CD14-positive monocyte (primary cell): ENCODE measurements at regions not wholly inside any gene's neighbourhood (a gene's known extent, or its start where the extent isn't known, plus 50 kb on each side); places are given as distances from the start of the nearest gene placed in this dataset.

ENCODE experiments used
- DNase-seq, 3 donors: peaks; one replicate each; pipeline ENCODE4 v3.0.0-alpha.2; 2011 to 2022
- H2AFZ ChIP-seq: 2 replicates; pipeline ENCODE4 v1.6.0; 2012; ENCODE audit warnings: mild to moderate bottlenecking, low read depth, low read length, inconsistent platforms; ENCODE audit not compliant: insufficient read depth, poor library complexity, severe bottlenecking
- H3K27ac ChIP-seq, 2 donors: 1 replicate in 1 of 2; 2 replicates in 1 of 2; pipeline ENCODE4 v1.5.1; 2012 to 2013; ENCODE audit warnings: low read length in 2 of 2, control low read depth in 1 of 2, inconsistent platforms in 1 of 2, low read depth in 1 of 2, mild to moderate bottlenecking in 1 of 2
- H3K27me3 ChIP-seq, 2 donors: one replicate each; pipeline versions ENCODE4 v1.6.0 to v1.6.1; 2011 to 2013; ENCODE audit warnings: low read length in 2 of 2; ENCODE audit not compliant: control insufficient read depth in 2 of 2, insufficient read depth in 2 of 2
- H3K36me3 ChIP-seq, 2 donors: replicated peaks in 1 of 2; 1 replicate in 1 of 2; 2 replicates in 1 of 2; pipeline versions ENCODE4 v1.5.1 to v1.6.1; 2012 to 2013; ENCODE audit warnings: low read length in 2 of 2, control low read depth in 1 of 2, inconsistent platforms in 1 of 2, mild to moderate bottlenecking in 1 of 2; ENCODE audit not compliant: insufficient read depth in 2 of 2, control insufficient read depth in 1 of 2
- H3K4me1 ChIP-seq, 2 donors: 1 replicate in 1 of 2; 2 replicates in 1 of 2; pipeline versions ENCODE4 v1.5.1 to v1.6.1; 2012 to 2013; ENCODE audit warnings: low read length in 2 of 2, control low read depth in 1 of 2, inconsistent platforms in 1 of 2, mild to moderate bottlenecking in 1 of 2, moderate library complexity in 1 of 2; ENCODE audit not compliant: insufficient read depth in 2 of 2, control insufficient read depth in 1 of 2
- H3K4me2 ChIP-seq: replicated peaks from 2 replicates; pipeline ENCODE3; 2012; ENCODE audit warnings: low read length, moderate library complexity, mild to moderate bottlenecking; ENCODE audit not compliant: poor library complexity, severe bottlenecking; ENCODE audit errors: extremely low read depth
- H3K4me3 ChIP-seq, 3 experiments: fragments of 200-600 bp in 1 of 3; sonication (generic) in 1 of 3; replicated peaks in 1 of 3; 1 replicate in 2 of 3; 2 replicates in 1 of 3; pipeline ENCODE4 v1.5.1; 2011 to 2013; ENCODE audit warnings: low read length in 3 of 3, mild to moderate bottlenecking in 3 of 3, control low read depth in 2 of 3, low read depth in 2 of 3, inconsistent platforms in 1 of 3, moderate library complexity in 1 of 3
- H3K79me2 ChIP-seq: 2 replicates; pipeline ENCODE4 v1.6.0; 2012; ENCODE audit warnings: mild to moderate bottlenecking, control low read depth, inconsistent platforms, low read length, moderate library complexity; ENCODE audit not compliant: insufficient read depth
- H3K9ac ChIP-seq: 2 replicates; pipeline ENCODE4 v1.6.0; 2017; ENCODE audit warnings: low read length, mild to moderate bottlenecking; ENCODE audit not compliant: insufficient read depth, poor library complexity, severe bottlenecking
- H3K9me3 ChIP-seq, 2 donors: replicated peaks in 1 of 2; 1 replicate in 1 of 2; 2 replicates in 1 of 2; pipeline versions ENCODE4 v1.5.1 to v1.6.1; 2012 to 2013; ENCODE audit warnings: low read length in 2 of 2, control low read depth in 1 of 2; ENCODE audit not compliant: control insufficient read depth in 1 of 2, insufficient read depth in 1 of 2
- H4K20me1 ChIP-seq: 2 replicates; pipeline ENCODE4 v1.6.0; 2012; ENCODE audit warnings: mild to moderate bottlenecking, low read length, control low read depth, moderate library complexity; ENCODE audit not compliant: insufficient read depth
- H3K27ac Mint-ChIP-seq, 7 donors: one replicate each; pipeline ENCODE4 v1.8.0; 2020; ENCODE audit warnings: mild to moderate bottlenecking in 7 of 7, mixed read lengths in 7 of 7, moderate library complexity in 6 of 7, inconsistent platforms in 2 of 7
- H3K27me3 Mint-ChIP-seq, 3 donors: one replicate each; pipeline ENCODE4 v1.8.0; 2021 to 2022; ENCODE audit warnings: low read depth in 3 of 3, mild to moderate bottlenecking in 3 of 3, mixed read lengths in 3 of 3, moderate library complexity in 3 of 3, inconsistent platforms in 1 of 3
- H3K36me3 Mint-ChIP-seq, 2 donors: one replicate each; pipeline ENCODE4 v1.8.0; 2020; ENCODE audit warnings: mixed read lengths in 2 of 2, inconsistent platforms in 1 of 2, mild to moderate bottlenecking in 1 of 2
- H3K4me1 Mint-ChIP-seq: one replicate; pipeline ENCODE4 v1.8.0; 2020; ENCODE audit warnings: mild to moderate bottlenecking, mixed read lengths
- H3K4me3 Mint-ChIP-seq, 2 donors: one replicate each; pipeline ENCODE4 v1.8.0; 2020; ENCODE audit warnings: mild to moderate bottlenecking in 2 of 2, mixed read lengths in 2 of 2, moderate library complexity in 1 of 2
- H3K9me3 Mint-ChIP-seq, 7 donors: one replicate each; pipeline ENCODE4 v1.8.0; 2020 to 2022; ENCODE audit warnings: mixed read lengths in 7 of 7, mild to moderate bottlenecking in 6 of 7, moderate library complexity in 6 of 7, inconsistent platforms in 2 of 7
- CTCF ChIP-seq: fragments of 200-600 bp; IDR thresholded peaks from one replicate; pipeline ENCODE4 v1.8.0; 2022; ENCODE audit warnings: antibody characterized with exemption, mild to moderate bottlenecking
- WGBS: methylation state at CpG from one replicate; pipeline ENCODE4 v1.1.5; 2013; ENCODE audit warnings: missing lambda C conversion rate; ENCODE audit not compliant: insufficient coverage; 5-methylcytosine and 5-hydroxymethylcytosine counted together
- intact Hi-C, 2 donors: fragments of 100-400 bp; cut with micrococcal nuclease; formaldehyde crosslinking; loops; one replicate each; pipeline versions ENCODE4 v1.15.0 to v1.15.1; 2023

- no peak overlapping the region for H3K9ac ChIP-seq
- H3K27ac Mint-ChIP-seq: no peak overlapping the region
- WGBS: no CpG with 5 or more reads among the region's 1 CpG
- H3K4me1 ChIP-seq: no peaks in the 10 kb centered on the region
- no peak overlapping the region for H3K4me3 Mint-ChIP-seq
- H2AFZ ChIP-seq: no peak overlapping the region
- no peaks in the 10 kb centered on the region for H3K36me3 Mint-ChIP-seq
- no peaks in the 10 kb centered on the region for H3K79me2 ChIP-seq
- H3K27ac ChIP-seq: no peak overlapping the region
- no peak overlapping the region for H3K4me3 ChIP-seq
- no peak for TF ChIP-seq CTCF
- peaks cover 0 to 1% (median 1%) of the 10 kb centered on the region in 3 donors for H3K27me3 Mint-ChIP-seq
- DNase-seq: no peak
- H3K9me3 Mint-ChIP-seq: peaks cover 2 to 15% (median 5%) of the 10 kb centered on the region in 7 donors
- H3K9me3 ChIP-seq: peaks cover 0 to 2% of the 10 kb centered on the region in 2 donors
- no peak overlapping the region for H3K4me2 ChIP-seq
- no peaks in the 10 kb centered on the region for H3K36me3 ChIP-seq
- intact Hi-C loops: no loop called here
- no peaks in the 10 kb centered on the region for H3K27me3 ChIP-seq
- H4K20me1 ChIP-seq: no peaks in the 10 kb centered on the region
- no peaks in the 10 kb centered on the region for H3K4me1 Mint-ChIP-seq
Observed at GRCh38 chr1:75062111-75062510, 72.1 kb upstream of the LHX8 start.

- no peaks in the 10 kb centered on the region for H3K4me1 ChIP-seq
- no peaks in the 10 kb centered on the region for H3K79me2 ChIP-seq
- intact Hi-C loops: no loop called here
- no peak overlapping the region for H3K4me2 ChIP-seq
- no peaks in the 10 kb centered on the region for H3K36me3 ChIP-seq
- no peak overlapping the region for H3K4me3 Mint-ChIP-seq
- H3K27me3 ChIP-seq: no peaks in the 10 kb centered on the region
- peaks cover 0 to 1% (median 1%) of the 10 kb centered on the region in 3 donors for H3K27me3 Mint-ChIP-seq
- H4K20me1 ChIP-seq: no peaks in the 10 kb centered on the region
- no peak overlapping the region for H3K4me3 ChIP-seq
- TF ChIP-seq CTCF: no peak
- H3K9me3 Mint-ChIP-seq: peaks cover 0 to 21% (median 4%) of the 10 kb centered on the region in 7 donors
- no CpG with 5 or more reads among the region's 1 CpG for whole genome bisulfite sequencing
- H3K36me3 Mint-ChIP-seq: no peaks in the 10 kb centered on the region
- no peak overlapping the region for H3K27ac ChIP-seq
- H3K4me1 Mint-ChIP-seq: no peaks in the 10 kb centered on the region
- no peak overlapping the region for H3K27ac Mint-ChIP-seq
- H2AFZ ChIP-seq: no peak overlapping the region
- H3K9ac ChIP-seq: no peak overlapping the region
- DNase-seq: no peak
- H3K9me3 ChIP-seq: peaks cover 14 to 19% of the 10 kb centered on the region in 2 donors
Observed at GRCh38 chr1:75067975-75068374, 66.2 kb upstream of the LHX8 start.
